Fibroblast of lung (primary cell): ENCODE measurements at regions not wholly inside any gene's neighbourhood (a gene's known extent, or its start where the extent isn't known, plus 50 kb on each side); places are given as distances from the start of the nearest gene placed in this dataset.
"Not testable (repeated sequence)": the region's sequence is repeated elsewhere in the genome, so short reads cannot be mapped to it uniquely, and the experiment has no call there.

ENCODE experiments used
- DNase-seq, 2 donors: peaks; one replicate each; pipeline versions ENCODE4 v3.0.0 to v3.0.0-alpha.2; 2010; ENCODE audit warnings: low read depth in 2 of 2
- H2AFZ ChIP-seq: 2 replicates; pipeline ENCODE4 v1.5.1; 2012; ENCODE audit warnings: low read length, control low read depth, inconsistent platforms
- H3K27ac ChIP-seq: 2 replicates; pipeline ENCODE4 v1.5.1; 2011; ENCODE audit warnings: low read length, control low read depth; ENCODE audit not compliant: insufficient read depth
- H3K27me3 ChIP-seq: 2 replicates; pipeline ENCODE4 v1.5.1; 2011; ENCODE audit warnings: mild to moderate bottlenecking, low read length; ENCODE audit not compliant: control insufficient read depth, insufficient read depth
- H3K36me3 ChIP-seq: 2 replicates; pipeline ENCODE4 v1.5.1; 2011; ENCODE audit warnings: low read length; ENCODE audit not compliant: control insufficient read depth, insufficient read depth
- H3K4me1 ChIP-seq: 2 replicates; pipeline ENCODE4 v1.5.1; 2011; ENCODE audit warnings: low read length; ENCODE audit not compliant: control insufficient read depth, insufficient read depth; ENCODE audit errors: extremely low read depth
- H3K4me2 ChIP-seq: 2 replicates; pipeline ENCODE4 v1.5.1; 2011; ENCODE audit warnings: low read length, control low read depth; ENCODE audit not compliant: insufficient read depth; ENCODE audit errors: extremely low read depth
- H3K4me3 ChIP-seq, 4 experiments: fragments of 200-600 bp in 1 of 4; sonication (generic) in 1 of 4; replicated peaks in 1 of 4; 2 replicates each; pipeline ENCODE4 v1.5.1; 2011 to 2016; ENCODE audit warnings: low read length in 4 of 4, low read depth in 3 of 4, mild to moderate bottlenecking in 3 of 4, control low read depth in 2 of 4, inconsistent platforms in 1 of 4, mixed read lengths in 1 of 4; ENCODE audit not compliant: insufficient read depth in 1 of 4; ENCODE audit errors: control extremely low read depth in 1 of 4
- H3K79me2 ChIP-seq: 2 replicates; pipeline ENCODE4 v1.5.1; 2012; ENCODE audit warnings: mild to moderate bottlenecking, low read length, inconsistent platforms; ENCODE audit not compliant: control insufficient read depth, insufficient read depth
- H3K9ac ChIP-seq: 2 replicates; pipeline ENCODE4 v1.5.1; 2011; ENCODE audit warnings: mild to moderate bottlenecking, low read length, control low read depth; ENCODE audit not compliant: insufficient read depth
- H3K9me3 ChIP-seq: 2 replicates; pipeline ENCODE4 v1.5.1; 2012; ENCODE audit warnings: low read depth, low read length; ENCODE audit not compliant: control insufficient read depth, insufficient read depth
- H4K20me1 ChIP-seq: 2 replicates; pipeline ENCODE4 v1.5.1; 2011; ENCODE audit warnings: low read length; ENCODE audit not compliant: control insufficient read depth, insufficient read depth; ENCODE audit errors: extremely low read depth
- CTCF ChIP-seq, 2 donors: IDR thresholded peaks in 1 of 2; conservative IDR thresholded peaks in 1 of 2; 1 replicate in 1 of 2; 2 replicates in 1 of 2; pipeline ENCODE4 v1.5.1; 2011 to 2012; ENCODE audit warnings: low read length in 2 of 2, control low read depth in 1 of 2, inconsistent platforms in 1 of 2, low read depth in 1 of 2, mild to moderate bottlenecking in 1 of 2
- EZH2 ChIP-seq: IDR thresholded peaks from 2 replicates; pipeline ENCODE4 v1.5.1; 2012; ENCODE audit warnings: low read length, control low read depth, mild to moderate bottlenecking; ENCODE audit errors: missing control alignments

DNA sequence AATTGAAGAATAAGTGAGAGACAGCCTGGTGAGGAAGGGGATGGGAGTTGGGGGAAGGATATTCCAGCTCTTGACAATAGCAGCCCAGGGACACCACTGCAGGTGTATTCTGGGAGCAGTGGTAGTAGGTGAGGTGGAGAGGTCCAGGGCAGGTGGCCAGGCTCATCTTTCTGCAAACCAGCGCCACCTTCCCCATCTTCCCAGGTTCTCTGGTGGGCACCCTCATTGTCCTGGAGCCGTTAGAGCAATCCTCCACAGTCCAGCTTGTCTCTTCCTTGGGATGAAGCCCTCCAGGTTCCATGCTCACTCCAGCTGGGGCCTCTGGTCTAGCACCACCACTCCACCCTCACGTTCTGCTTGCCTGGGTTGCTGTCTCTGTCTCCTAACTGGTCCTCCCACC is 97.0 kb downstream of the IER5 start:
- no peak overlapping the region for H2AFZ ChIP-seq
- no peak overlapping the region for H3K27ac ChIP-seq
- TF ChIP-seq EZH2: no peak
- no peak for TF ChIP-seq CTCF (conservative IDR thresholded peaks at IDR 0.05 in 1 of 2, IDR thresholded peaks at IDR 0.05 in 1 of 2; ENCODE audit: low read depth in 1 of 2, low read length in 2 of 2)
- no peak overlapping the region for H3K4me3 ChIP-seq
- H3K9me3 ChIP-seq: no peaks in the 10 kb centered on the region
- DNase-seq: no peak
- H3K79me2 ChIP-seq: no peaks in the 10 kb centered on the region
- H3K9ac ChIP-seq: no peak overlapping the region
- peaks cover 8% of the 10 kb centered on the region for H3K27me3 ChIP-seq
- no peaks in the 10 kb centered on the region for H3K4me1 ChIP-seq
- H3K36me3 ChIP-seq: no peaks in the 10 kb centered on the region
- H3K4me2 ChIP-seq: no peak overlapping the region
- H4K20me1 ChIP-seq: no peaks in the 10 kb centered on the region

- not testable (repeated sequence) for H3K36me3 ChIP-seq, H3K79me2 ChIP-seq, DNase-seq, H3K9ac ChIP-seq, H3K27ac ChIP-seq, H3K4me2 ChIP-seq, H3K4me1 ChIP-seq, H2AFZ ChIP-seq, H4K20me1 ChIP-seq, H3K4me3 ChIP-seq, H3K27me3 ChIP-seq, H3K9me3 ChIP-seq
Measured at GRCh38 chr1:181186133-181186532, 97.6 kb downstream of the IER5 start.

DNA sequence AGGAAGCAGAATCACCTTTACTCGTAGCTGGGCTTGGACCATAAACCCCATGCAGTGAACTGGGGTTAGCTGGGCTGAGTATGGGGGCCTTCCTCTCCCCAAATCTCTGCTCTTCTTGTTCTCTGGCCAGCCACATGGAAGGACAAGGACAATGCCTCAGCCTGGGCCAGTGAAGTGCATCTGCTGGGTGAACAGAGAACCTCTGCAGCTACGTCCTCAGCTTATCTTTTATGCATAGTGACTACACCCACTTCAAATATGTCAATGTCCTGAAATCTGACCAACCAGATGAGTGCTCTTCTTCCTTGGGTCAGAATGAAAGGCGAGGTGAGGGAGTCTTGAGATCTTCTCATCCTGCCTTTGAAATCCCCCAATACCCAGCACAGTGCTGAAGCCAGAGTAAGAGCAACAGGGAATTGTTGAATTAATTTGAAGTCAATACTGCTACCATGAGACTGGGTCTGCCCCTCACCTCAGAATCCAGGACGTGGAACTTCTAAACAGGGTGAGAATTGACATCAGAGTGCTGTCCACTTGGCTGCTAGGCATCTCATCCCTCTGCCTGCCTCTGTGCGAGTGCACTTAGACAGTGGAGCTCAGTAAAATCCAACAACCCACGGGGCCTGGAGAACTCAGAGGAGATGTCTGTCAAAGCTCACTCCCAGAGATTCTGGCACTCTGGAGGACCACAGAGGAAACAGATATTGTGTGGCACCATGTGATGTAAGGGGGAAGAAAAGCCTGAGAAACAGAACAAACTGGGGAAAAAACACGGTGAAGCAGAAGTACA is 99.0 kb downstream of the IER5 start:
- DNase-seq: no peak
- no peak overlapping the region for H3K4me2 ChIP-seq
- TF ChIP-seq EZH2 (no peak), CTCF (conservative IDR thresholded peaks at IDR 0.05 in 1 of 2, IDR thresholded peaks at IDR 0.05 in 1 of 2; ENCODE audit: low read depth in 1 of 2, low read length in 2 of 2) (no peak)
- no peak overlapping the region for H2AFZ ChIP-seq
- H3K36me3 ChIP-seq: no peaks in the 10 kb centered on the region
- H3K27me3 ChIP-seq: peaks cover 4% of the 10 kb centered on the region
- no peaks in the 10 kb centered on the region for H3K4me1 ChIP-seq
- H3K27ac ChIP-seq: no peak overlapping the region
- no peak overlapping the region for H3K9ac ChIP-seq
- H3K4me3 ChIP-seq: no peak overlapping the region
- no peaks in the 10 kb centered on the region for H4K20me1 ChIP-seq
- no peaks in the 10 kb centered on the region for H3K9me3 ChIP-seq
- H3K79me2 ChIP-seq: no peaks in the 10 kb centered on the region
